GM12878 (cell line): ENCODE measurements at regions not wholly inside any gene's neighbourhood (a gene's known extent, or its start where the extent isn't known, plus 50 kb on each side); places are given as distances from the start of the nearest gene placed in this dataset.

Source experiments
- ATAC-seq: fragments of 200-7000 bp; cut with Tn5 transposase; 3 replicates; pipeline ENCODE4 v1.9.1; 2020; ENCODE audit warnings: mild to moderate bottlenecking, moderate library complexity
- BruUV-seq: library from RNA; stranded (reverse); fragments of 400-500 nt; replicated peaks from 2 replicates; lab custom pipeline; 2021; lab: Mats Ljungman, UMichigan
- CTCF ChIA-PET: fragments of 300-600 bp; sonication (Branson Sonifier 250); formaldehyde crosslinking; extraction: SDS; loops from one replicate; lab custom pipeline; 2021; ENCODE audit warnings: inconsistent platforms; lab: Yijun Ruan, JAX
- POLR2A ChIA-PET: fragments of 350-600 bp; formaldehyde crosslinking; extraction: SDS; loops from one replicate; lab custom pipeline; 2021; ENCODE audit warnings: inconsistent platforms; lab: Charles Lee
- RAD21 ChIA-PET: fragments of 300-600 bp; sonication (Branson Sonifier 250); formaldehyde crosslinking; loops from one replicate; lab custom pipeline; 2023; ENCODE audit warnings: antibody characterized with exemption; ENCODE audit not compliant: unreplicated experiment; lab: Charles Lee
- SMC1A ChIA-PET: fragments of 300-600 bp; sonication (Branson Sonifier 250); formaldehyde crosslinking; loops from one replicate; lab custom pipeline; 2023; ENCODE audit not compliant: unreplicated experiment, uncharacterized antibody; lab: Charles Lee
- DNase-seq: peaks from one replicate; pipeline ENCODE4 v3.0.0-alpha.2; 2011; ENCODE audit warnings: low read depth, low spot score
- FAIRE-seq: peaks from 3 replicates; lab custom pipeline; 2011; peaks lifted over from hg19 to GRCh38; lab: Jason Lieb, UNC
- H2AFZ ChIP-seq: 2 replicates; pipeline ENCODE4 v1.6.0; 2011; ENCODE audit warnings: low read depth, low read length, control low read depth; ENCODE audit not compliant: control insufficient read depth
- H3K27ac ChIP-seq: 2 replicates; pipeline ENCODE4 v1.5.1; 2011; ENCODE audit warnings: control low read depth; ENCODE audit not compliant: control insufficient read depth, insufficient read depth
- H3K27me3 ChIP-seq, 2 experiments: replicated peaks in 1 of 2; 2 replicates each; pipeline versions ENCODE4 v1.6.0 to v1.6.1; 2011; ENCODE audit warnings: low read length in 1 of 2; ENCODE audit not compliant: control insufficient read depth in 2 of 2, insufficient read depth in 2 of 2
- H3K36me3 ChIP-seq, 2 experiments: 2 replicates each; pipeline ENCODE4 v1.5.1; 2011; ENCODE audit warnings: low read length in 1 of 2; ENCODE audit not compliant: control insufficient read depth in 2 of 2, insufficient read depth in 2 of 2
- H3K4me1 ChIP-seq: 2 replicates; pipeline ENCODE4 v1.6.1; 2011; ENCODE audit warnings: mild to moderate bottlenecking, low read length, moderate library complexity, mixed read lengths; ENCODE audit not compliant: control insufficient read depth, insufficient read depth
- H3K4me2 ChIP-seq: 2 replicates; pipeline ENCODE4 v1.6.0; 2011; ENCODE audit warnings: control low read depth; ENCODE audit not compliant: control insufficient read depth, insufficient read depth
- H3K4me3 ChIP-seq: fragments of 200-600 bp; sonication (generic); 2 replicates; pipeline ENCODE4 v1.5.1; 2016
- H3K79me2 ChIP-seq: 2 replicates; pipeline ENCODE4 v1.6.0; 2011; ENCODE audit warnings: low read length; ENCODE audit not compliant: control insufficient read depth, insufficient read depth
- H3K9ac ChIP-seq: 2 replicates; pipeline ENCODE4 v1.8.0; 2011; ENCODE audit warnings: low read length, control low read depth, mixed read lengths; ENCODE audit not compliant: control insufficient read depth, insufficient read depth
- H3K9me3 ChIP-seq: replicated peaks from 3 replicates; pipeline ENCODE4 v1.5.1; 2011; ENCODE audit warnings: mild to moderate bottlenecking, low read length; ENCODE audit not compliant: control insufficient read depth, insufficient read depth
- H4K20me1 ChIP-seq: 2 replicates; pipeline ENCODE4 v1.6.0; 2011; ENCODE audit not compliant: control insufficient read depth, insufficient read depth
- BMI1 ChIP-seq: fragments of 450-650 bp; IDR thresholded peaks from 2 replicates; pipeline ENCODE4 v1.6.1; 2016; ENCODE audit warnings: mild to moderate bottlenecking, moderate library complexity, borderline replicate concordance
- CREB1 ChIP-seq: IDR thresholded peaks from 2 replicates; pipeline ENCODE4 v1.6.1; 2012; ENCODE audit warnings: low read depth, mild to moderate bottlenecking, inconsistent platforms
- HCFC1 ChIP-seq: fragments of 150-350 bp; IDR thresholded peaks from 2 replicates; pipeline ENCODE4 v1.6.1; 2014; ENCODE audit warnings: low read length
- NR2F1 ChIP-seq: fragments of 450-650 bp; conservative IDR thresholded peaks from 2 replicates; pipeline ENCODE4 v1.6.1; 2017; ENCODE audit warnings: mild to moderate bottlenecking
- RB1 ChIP-seq: fragments of 450-650 bp; formaldehyde crosslinking; IDR thresholded peaks from 2 replicates; pipeline ENCODE4 v1.6.1; 2017; ENCODE audit warnings: mild to moderate bottlenecking, borderline replicate concordance
- RCOR1 ChIP-seq: conservative IDR thresholded peaks from 2 replicates; pipeline ENCODE4 v1.6.1; 2012; ENCODE audit warnings: low read depth, low read length, improper control_type of control experiment
- WRNIP1 ChIP-seq: IDR thresholded peaks from 2 replicates; pipeline ENCODE4 v1.6.1; 2011; ENCODE audit warnings: low read depth, low read length, improper control_type of control experiment, borderline replicate concordance
- WGBS: methylation state at CpG from one replicate; pipeline ENCODE4 v1.1.6; 2016; ENCODE audit warnings: low lambda C conversion rate; ENCODE audit not compliant: insufficient replicate concordance, insufficient coverage; ENCODE audit errors: missing lambda C conversion rate; 5-methylcytosine and 5-hydroxymethylcytosine counted together
- in situ Hi-C: fragments of 300-500 bp; cut with MboI; formaldehyde crosslinking; loops from 9 replicates; pipeline ENCODE4 v1.14.3; 2018; ENCODE audit warnings: mixed read lengths
- intact Hi-C: fragments of 100-400 bp; cut with micrococcal nuclease; formaldehyde crosslinking; loops from one replicate; pipeline ENCODE4 v1.14.2; 2022; ENCODE audit not compliant: unreplicated experiment
- TF ChIP-seq, protein P1 (sequence below), 3 experiments: IDR thresholded peaks in 2 of 3; conservative IDR thresholded peaks in 1 of 3; 2 replicates each; pipeline ENCODE4 v1.5.1; 2011; ENCODE audit warnings: low read depth in 3 of 3, low read length in 3 of 3, mild to moderate bottlenecking in 3 of 3, control low read depth in 2 of 3, moderate library complexity in 2 of 3, inconsistent platforms in 1 of 3, mixed read lengths in 1 of 3; ENCODE audit not compliant: control insufficient read depth in 2 of 3, insufficient read depth in 1 of 3; ENCODE audit errors: extremely low read depth in 1 of 3

DNA sequence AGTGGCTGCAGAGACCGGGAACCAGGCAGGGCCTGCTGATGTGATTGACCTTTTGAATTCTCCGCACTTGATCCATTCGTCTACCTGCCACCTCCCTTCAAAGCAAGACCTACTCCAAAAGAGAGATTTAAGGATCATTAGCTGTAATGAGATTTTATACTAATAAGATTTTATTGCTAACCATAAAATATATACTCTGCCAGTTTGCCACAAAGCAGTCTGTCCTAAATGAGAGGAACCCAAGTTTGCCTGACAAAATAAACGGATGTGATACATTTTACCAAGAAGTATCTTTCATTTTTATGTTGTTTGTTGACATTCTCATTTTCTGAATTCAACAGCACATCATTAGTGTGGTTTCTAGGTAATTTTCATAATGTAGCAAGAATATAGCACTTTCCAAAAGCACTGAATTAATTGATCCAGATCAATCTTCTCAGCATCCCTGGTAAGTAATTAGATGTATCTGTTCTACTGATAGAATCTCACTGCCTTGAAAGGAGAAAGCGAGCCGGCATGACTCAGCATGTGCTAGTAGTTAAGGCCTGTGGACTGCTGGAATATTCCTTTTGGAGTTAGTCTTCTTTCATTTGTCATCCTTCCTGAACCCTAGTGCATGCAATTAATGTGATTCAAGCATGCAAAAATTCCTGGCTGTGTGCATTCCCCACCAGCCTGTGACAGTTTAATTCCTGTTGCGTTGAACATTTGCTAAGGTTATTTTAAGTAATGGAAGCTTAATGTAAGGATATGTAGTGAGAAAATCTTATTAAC lies 128.5 kb downstream of the ARL6IP6 start:
- BruUV-seq, result no TSS peak
- Histone ChIP-seq H4K20me1 (no peaks in the 10 kb centered on the region), H3K27me3 (no peaks in the 10 kb centered on the region)
- SMC1A ChIA-PET, result no interaction called here
- TF ChIP-seq RCOR1 (no peak), HCFC1 (no peak), WRNIP1 (no peak)
- TF ChIP-seq, all 136 proteins: peak for 0
- no peaks in the 10 kb centered on the region for H3K79me2 ChIP-seq
- H3K27ac ChIP-seq, result no peak overlapping the region
- POLR2A ChIA-PET, result no interaction called here
- CTCF ChIA-PET, result interaction anchor here (1.9 kb wide), 1 partner anchor 14 kb away, joined by 6 read pairs; no protein-coding TSS in a partner anchor
- 62% methylated on average over 7 of the region's 7 CpGs for WGBS
- no peaks in the 10 kb centered on the region for H3K36me3 ChIP-seq
- RAD21 ChIA-PET, result no interaction called here
- in situ Hi-C loops (no loop called here), intact Hi-C loops (no loop called here)
- FAIRE-seq (no peak), DNase-seq (no peak), ATAC-seq (no peak)
- H2AFZ ChIP-seq, result no peak overlapping the region
- H3K4me3 ChIP-seq, result no peak overlapping the region
- no peak overlapping the region for H3K4me2 ChIP-seq
- H3K4me1 ChIP-seq, result no peaks in the 10 kb centered on the region
- no peak overlapping the region for H3K9ac ChIP-seq
- H3K9me3 ChIP-seq, result no peaks in the 10 kb centered on the region

DNA sequence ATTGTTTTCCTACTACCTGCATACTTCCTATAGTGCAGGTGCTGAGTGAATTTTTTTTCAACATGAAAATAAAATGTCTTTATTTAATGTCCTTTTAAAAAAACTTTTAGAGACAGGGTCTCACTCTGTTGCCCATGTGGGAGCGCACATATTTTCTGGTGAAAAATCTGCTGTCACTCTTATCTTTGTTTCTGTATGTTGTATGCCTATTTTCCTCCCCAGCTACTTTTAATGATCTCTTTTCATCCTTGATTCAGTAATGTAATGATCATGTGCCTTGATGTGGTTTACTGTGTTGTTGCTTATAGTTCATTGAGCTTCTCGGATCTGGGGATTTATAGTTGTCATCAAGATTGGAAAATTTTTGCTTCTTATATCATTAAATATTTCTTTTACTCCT lies 117.3 kb downstream of the ARL6IP6 start:
- Histone ChIP-seq H3K9ac (no peak overlapping the region), H3K4me2 (no peak overlapping the region), H3K79me2 (no peaks in the 10 kb centered on the region), H3K27ac (no peak overlapping the region), H3K4me1 (no peaks in the 10 kb centered on the region), H3K27me3 (no peaks in the 10 kb centered on the region), H4K20me1 (no peaks in the 10 kb centered on the region), H3K9me3 (no peaks in the 10 kb centered on the region), H3K36me3 (no peaks in the 10 kb centered on the region), H3K4me3 (no peak overlapping the region), H2AFZ (no peak overlapping the region)
- in situ Hi-C loops (no loop called here), intact Hi-C loops (no loop called here)
- ChIA-PET POLR2A (no interaction called here), SMC1A (no interaction called here), CTCF (no interaction called here), RAD21 (no interaction called here)
- ATAC-seq (no peak), DNase-seq (no peak), FAIRE-seq (no peak)
- TF ChIP-seq BMI1 (no peak), RB1 (no peak), NR2F1 (no peak), CREB1 (no peak)
- TF ChIP-seq, protein P1, sequence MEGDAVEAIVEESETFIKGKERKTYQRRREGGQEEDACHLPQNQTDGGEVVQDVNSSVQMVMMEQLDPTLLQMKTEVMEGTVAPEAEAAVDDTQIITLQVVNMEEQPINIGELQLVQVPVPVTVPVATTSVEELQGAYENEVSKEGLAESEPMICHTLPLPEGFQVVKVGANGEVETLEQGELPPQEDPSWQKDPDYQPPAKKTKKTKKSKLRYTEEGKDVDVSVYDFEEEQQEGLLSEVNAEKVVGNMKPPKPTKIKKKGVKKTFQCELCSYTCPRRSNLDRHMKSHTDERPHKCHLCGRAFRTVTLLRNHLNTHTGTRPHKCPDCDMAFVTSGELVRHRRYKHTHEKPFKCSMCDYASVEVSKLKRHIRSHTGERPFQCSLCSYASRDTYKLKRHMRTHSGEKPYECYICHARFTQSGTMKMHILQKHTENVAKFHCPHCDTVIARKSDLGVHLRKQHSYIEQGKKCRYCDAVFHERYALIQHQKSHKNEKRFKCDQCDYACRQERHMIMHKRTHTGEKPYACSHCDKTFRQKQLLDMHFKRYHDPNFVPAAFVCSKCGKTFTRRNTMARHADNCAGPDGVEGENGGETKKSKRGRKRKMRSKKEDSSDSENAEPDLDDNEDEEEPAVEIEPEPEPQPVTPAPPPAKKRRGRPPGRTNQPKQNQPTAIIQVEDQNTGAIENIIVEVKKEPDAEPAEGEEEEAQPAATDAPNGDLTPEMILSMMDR (IDR thresholded peaks at IDR 0.05 in 2 of 3, conservative IDR thresholded peaks at IDR 0.05 in 1 of 3; ENCODE audit: control insufficient read depth in 2 of 3, extremely low read depth in 1 of 3, insufficient read depth in 1 of 3, low read depth in 3 of 3, low read length in 3 of 3), result no peak
- 61% methylated on average over 2 of the region's 2 CpGs for WGBS
- no TSS peak for BruUV-seq
